COLO829 (cell line): ENCODE measurements at regions not wholly inside any gene's neighbourhood (a gene's known extent, or its start where the extent isn't known, plus 50 kb on each side); places are given as distances from the start of the nearest gene placed in this dataset.
"Not testable (repeated sequence)": the region's sequence is repeated elsewhere in the genome, so short reads cannot be mapped to it uniquely, and the experiment has no call there.

Experiments used
- DNase-seq: peaks from one replicate; pipeline ENCODE4 v3.0.0; 2012; ENCODE audit warnings: low spot score

- DNase-seq: no peak
Measured at GRCh38 chr2:38483776-38484501, 106.9 kb upstream of the ATL2 start.

GRCh38 chr2:38482710-38483109 lies 105.6 kb upstream of the ATL2 start:
- not testable (repeated sequence) for DNase-seq

GRCh38 chr2:38480617-38481016 lies 103.5 kb upstream of the ATL2 start:
- no peak for DNase-seq

GRCh38 chr2:38477006-38477405 lies 99.9 kb upstream of the ATL2 start:
- no peak for DNase-seq

- no peak for DNase-seq
Measured at GRCh38 chr2:38475567-38475881, 98.5 kb upstream of the ATL2 start.

- DNase-seq: no peak
Measured at GRCh38 chr2:38474715-38475566, 97.9 kb upstream of the ATL2 start.

- DNase-seq: no peak
Measured at GRCh38 chr2:38474021-38474456, 97.0 kb upstream of the ATL2 start.

- DNase-seq: no peak
Measured at GRCh38 chr2:38473333-38474005, 96.4 kb upstream of the ATL2 start.

- DNase-seq: no peak
Measured at GRCh38 chr2:38470115-38470514, 93.0 kb upstream of the ATL2 start.

- peak; percentile 33 for DNase-seq
Measured at GRCh38 chr2:38467768-38468455, 90.8 kb upstream of the ATL2 start.

GRCh38 chr2:38466876-38467767 lies 90.0 kb upstream of the ATL2 start:
- DNase-seq: no peak

- no peak for DNase-seq
Measured at GRCh38 chr2:38466409-38466808, 89.3 kb upstream of the ATL2 start.

GRCh38 chr2:38465789-38466127 lies 88.7 kb upstream of the ATL2 start:
- no peak for DNase-seq

GRCh38 chr2:38464971-38465788 lies 88.1 kb upstream of the ATL2 start:
- DNase-seq: no peak

- no peak for DNase-seq
Measured at GRCh38 chr2:38463752-38464151, 86.7 kb upstream of the ATL2 start.

GRCh38 chr2:38462121-38462661 lies 85.1 kb upstream of the ATL2 start:
- peak; percentile 72 for DNase-seq

- no peak for DNase-seq
Measured at GRCh38 chr2:38461470-38461869, 84.4 kb upstream of the ATL2 start.

- no peak for DNase-seq
Measured at GRCh38 chr2:38460313-38460712, 83.2 kb upstream of the ATL2 start.

GRCh38 chr2:38454081-38454480 lies 77.0 kb upstream of the ATL2 start:
- no peak for DNase-seq

- not testable (repeated sequence) for DNase-seq
Measured at GRCh38 chr2:38451778-38452177, 74.7 kb upstream of the ATL2 start.
